Psoas muscle (tissue), 7 donors: ENCODE measurements at regions not wholly inside any gene's neighbourhood (a gene's known extent, or its start where the extent isn't known, plus 50 kb on each side); places are given as distances from the start of the nearest gene placed in this dataset.

ENCODE experiments used
- ATAC-seq, 4 donors: fragments of 200-7000 bp; cut with Tn5 transposase; one replicate each; pipeline ENCODE4 v1.9.1; 2020; ENCODE audit warnings: moderate library complexity in 3 of 4, mild to moderate bottlenecking in 2 of 4
- DNase-seq, 2 donors: peaks; one replicate each; pipeline ENCODE4 v3.0.0-alpha.2; 2020
- H3K27ac ChIP-seq: fragments of 200-600 bp; one replicate; pipeline ENCODE4 v1.8.0; 2022
- H3K27me3 ChIP-seq, 3 donors: fragments of 200-600 bp in 1 of 3; one replicate each; pipeline versions ENCODE4 v1.6.1 to v1.8.0; 2013 to 2022; ENCODE audit warnings: low read length in 2 of 3, mild to moderate bottlenecking in 2 of 3, moderate library complexity in 1 of 3; ENCODE audit not compliant: insufficient read depth in 3 of 3
- H3K36me3 ChIP-seq, 2 donors: fragments of 200-600 bp in 1 of 2; one replicate each; pipeline versions ENCODE4 v1.6.1 to v1.8.0; 2013 to 2022; ENCODE audit warnings: low read depth in 1 of 2, mild to moderate bottlenecking in 1 of 2, moderate library complexity in 1 of 2; ENCODE audit not compliant: insufficient read depth in 1 of 2
- H3K4me1 ChIP-seq: fragments of 200-600 bp; one replicate; pipeline ENCODE4 v1.8.0; 2022
- H3K4me3 ChIP-seq: fragments of 200-600 bp; one replicate; pipeline ENCODE4 v1.8.0; 2022; ENCODE audit warnings: mild to moderate bottlenecking
- H3K9me3 ChIP-seq: fragments of 200-600 bp; one replicate; pipeline ENCODE4 v1.8.0; 2022
- WGBS, 3 donors: extraction: QIAGEN DNeasy Blood & Tissue Kit; methylation state at CpG; one replicate each; pipeline versions ENCODE4 v1.1.6 to v1.1.7; 2013; 5-methylcytosine and 5-hydroxymethylcytosine counted together
- intact Hi-C, 2 donors: fragments of 100-400 bp; cut with DNase I; formaldehyde crosslinking; loops; one replicate each; pipeline versions ENCODE4 v1.11.0 to v1.14.2; 2022
- TF ChIP-seq, protein P1 (sequence below): fragments of 200-600 bp; IDR thresholded peaks from one replicate; pipeline ENCODE4 v1.8.0; 2022; ENCODE audit warnings: antibody characterized with exemption
- donor health status: healthy with polysubstance abuse.
- donor health status: DM: no; HTN: no; CAD: no; lungs with moderate emphysema.
- donor health status: Bipolar disorder and iron deficiency.
- donor health status: healthy.
- donor health status: DM: yes; HTN: yes; CAD: no.
- donor health status: DM: no; HTN: no; CAD: no.
- donor health status: DM: yes; HTN: yes; CAD: no.

DNA sequence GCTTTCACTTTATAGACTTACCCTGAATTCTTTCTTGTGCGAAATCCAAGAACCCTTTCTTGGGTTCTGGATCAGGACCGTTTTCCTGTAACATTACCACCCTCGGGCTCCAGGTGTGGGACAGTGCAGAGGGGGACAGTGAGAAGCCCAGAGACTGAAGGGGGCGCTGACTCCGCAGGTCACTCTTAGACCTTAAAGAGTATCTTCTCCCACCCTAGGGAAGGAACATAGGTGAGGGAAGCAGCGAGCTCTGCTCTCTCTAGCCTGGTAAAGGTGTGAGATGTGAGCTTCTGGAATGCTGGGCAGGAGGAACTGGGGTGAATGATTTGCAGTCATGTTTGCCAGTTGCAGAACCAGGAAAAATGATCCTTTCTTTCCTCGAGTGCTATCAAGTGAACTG, 80.8 kb upstream of the ZNF507 start:
- no peak overlapping the region for H3K27ac ChIP-seq
- 75 to 77% (median 75%) methylated on average over 7 of the region's 7 CpGs for WGBS, 3 donors
- DNase-seq (no peak), ATAC-seq (no peak)
- TF ChIP-seq, protein P1, sequence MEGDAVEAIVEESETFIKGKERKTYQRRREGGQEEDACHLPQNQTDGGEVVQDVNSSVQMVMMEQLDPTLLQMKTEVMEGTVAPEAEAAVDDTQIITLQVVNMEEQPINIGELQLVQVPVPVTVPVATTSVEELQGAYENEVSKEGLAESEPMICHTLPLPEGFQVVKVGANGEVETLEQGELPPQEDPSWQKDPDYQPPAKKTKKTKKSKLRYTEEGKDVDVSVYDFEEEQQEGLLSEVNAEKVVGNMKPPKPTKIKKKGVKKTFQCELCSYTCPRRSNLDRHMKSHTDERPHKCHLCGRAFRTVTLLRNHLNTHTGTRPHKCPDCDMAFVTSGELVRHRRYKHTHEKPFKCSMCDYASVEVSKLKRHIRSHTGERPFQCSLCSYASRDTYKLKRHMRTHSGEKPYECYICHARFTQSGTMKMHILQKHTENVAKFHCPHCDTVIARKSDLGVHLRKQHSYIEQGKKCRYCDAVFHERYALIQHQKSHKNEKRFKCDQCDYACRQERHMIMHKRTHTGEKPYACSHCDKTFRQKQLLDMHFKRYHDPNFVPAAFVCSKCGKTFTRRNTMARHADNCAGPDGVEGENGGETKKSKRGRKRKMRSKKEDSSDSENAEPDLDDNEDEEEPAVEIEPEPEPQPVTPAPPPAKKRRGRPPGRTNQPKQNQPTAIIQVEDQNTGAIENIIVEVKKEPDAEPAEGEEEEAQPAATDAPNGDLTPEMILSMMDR = no peak
- H3K4me3 ChIP-seq = no peak overlapping the region
- no peaks in the 10 kb centered on the region for H3K4me1 ChIP-seq
- H3K27me3 ChIP-seq = no peaks in the 10 kb centered on the region
- no peaks in the 10 kb centered on the region for H3K36me3 ChIP-seq
- intact Hi-C loops = no loop called here
- no peaks in the 10 kb centered on the region for H3K9me3 ChIP-seq

- H3K36me3 ChIP-seq = no peaks in the 10 kb centered on the region
- TF ChIP-seq, protein P1 = no peak
- intact Hi-C loops = no loop called here
These were observed 79.4 kb upstream of the ZNF507 start for GRCh38 chr19:32265995-32266394.

GRCh38 chr19:32266460-32266859, 79.0 kb upstream of the ZNF507 start:
- Histone ChIP-seq H3K36me3 (no peaks in the 10 kb centered on the region), H3K4me3 (no peak overlapping the region), H3K27me3 (no peaks in the 10 kb centered on the region), H3K4me1 (no peaks in the 10 kb centered on the region), H3K27ac (no peak overlapping the region), H3K9me3 (no peaks in the 10 kb centered on the region)
- DNase-seq (no peak), ATAC-seq (no peak)
- intact Hi-C loops = no loop called here
- 28 to 46% (median 30%) methylated on average over 5 of the region's 5 CpGs for WGBS, 3 donors
- TF ChIP-seq, protein P1 = no peak

More at GRCh38 chr19:32265995-32266394, 79.4 kb upstream of the ZNF507 start:
- Histone ChIP-seq H3K27me3 (no peaks in the 10 kb centered on the region), H3K9me3 (no peaks in the 10 kb centered on the region), H3K4me3 (no peak overlapping the region), H3K4me1 (no peaks in the 10 kb centered on the region), H3K27ac (no peak overlapping the region)
- no peak for DNase-seq
- WGBS, 3 donors = 17 to 22% (median 18%) methylated on average over 5 of the region's 5 CpGs
- no peak for ATAC-seq

GRCh38 chr19:32268381-32268780, 77.0 kb upstream of the ZNF507 start:
- Histone ChIP-seq H3K4me1 (no peaks in the 10 kb centered on the region), H3K27ac (no peak overlapping the region), H3K4me3 (no peak overlapping the region), H3K9me3 (no peaks in the 10 kb centered on the region), H3K36me3 (no peaks in the 10 kb centered on the region), H3K27me3 (peaks cover 0 to 2% (median 0%) of the 10 kb centered on the region in 3 donors)
- ATAC-seq (no peak), DNase-seq (no peak)
- WGBS, 3 donors = 78 to 82% (median 81%) methylated on average over 3 of the region's 3 CpGs
- TF ChIP-seq, protein P1 = no peak
- intact Hi-C loops = no loop called here

DNA sequence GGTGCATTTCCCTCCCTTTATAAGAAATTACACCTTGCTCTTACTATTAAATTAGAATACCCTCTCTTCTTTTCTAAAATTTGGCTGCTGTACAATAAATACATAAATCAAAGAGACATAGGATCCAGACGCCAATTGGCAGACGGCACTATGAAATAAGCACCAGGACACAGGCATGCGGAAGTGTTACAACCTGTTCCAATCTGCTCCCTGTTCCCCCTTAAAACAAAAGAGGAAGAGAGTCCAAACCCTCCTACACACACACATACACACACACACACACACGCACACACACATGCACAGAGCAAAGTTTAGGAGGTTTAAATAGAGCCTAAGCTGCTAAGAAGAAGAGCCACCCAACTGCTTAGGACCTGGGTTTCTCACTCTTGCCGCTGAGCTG, 75.6 kb upstream of the ZNF507 start:
- intact Hi-C loops = no loop called here
- H3K27me3 ChIP-seq = peaks cover 0 to 2% (median 0%) of the 10 kb centered on the region in 3 donors
- ATAC-seq = no peak
- H3K27ac ChIP-seq = no peak overlapping the region
- H3K9me3 ChIP-seq = no peaks in the 10 kb centered on the region
- no peaks in the 10 kb centered on the region for H3K4me1 ChIP-seq
- TF ChIP-seq, protein P1 = no peak
- H3K36me3 ChIP-seq = no peaks in the 10 kb centered on the region
- no peak for DNase-seq
- WGBS, 3 donors = 49 to 50% (median 50%) methylated on average over 5 of the region's 5 CpGs
- H3K4me3 ChIP-seq = no peak overlapping the region
